ENCODE measurements at regions not wholly inside any gene's neighbourhood (a gene's known extent, or its start where the extent isn't known, plus 50 kb on each side); places are given as distances from the start of the nearest gene placed in this dataset.

GRCh38 chr4:166458756-166459155, 585.7 kb downstream of the TLL1 start:
- DNase-seq (ENCODE audit: low spot score) (no peak), FAIRE-seq (no peak), ATAC-seq (no peak)
- Histone ChIP-seq H3K9me3 (ENCODE audit: low read length) (peaks cover 5% of the 10 kb centered on the region; the same call in 1 of the 2 replicates), H3K4me1 (ENCODE audit: insufficient read depth, low read length) (no peaks in the 10 kb centered on the region), H3K79me2 (ENCODE audit: insufficient read depth, low read length) (no peaks in the 10 kb centered on the region), H3K36me3 (replicated peaks in 1 of 2; ENCODE audit: control insufficient read depth in 1 of 2, insufficient read depth in 2 of 2, low read length in 2 of 2) (no peaks in the 10 kb centered on the region), H3K9ac (ENCODE audit: insufficient read depth, low read depth, low read length) (no peak overlapping the region), H3K4me2 (ENCODE audit: low read depth, low read length) (no peak overlapping the region), H4K20me1 (ENCODE audit: insufficient read depth, low read length) (no peaks in the 10 kb centered on the region), H3K27ac (ENCODE audit: extremely low read length, insufficient read depth, low read length) (no peak overlapping the region), H3K27me3 (ENCODE audit: control insufficient read depth in 1 of 2, insufficient read depth in 2 of 2, low read length in 2 of 2) (no peaks in the 10 kb centered on the region), H2AFZ (ENCODE audit: low read length) (no peak overlapping the region), H3K4me3 (replicated peaks in 1 of 3; ENCODE audit: insufficient read depth in 1 of 3, low read depth in 2 of 3, low read length in 3 of 3) (no peak overlapping the region)
- no TSS peak for BruUV-seq (replicated peaks)
- intact Hi-C loops (cut with micrococcal nuclease; ENCODE audit: unreplicated experiment) (no loop called here), in situ Hi-C loops (cut with HindIII; ENCODE audit: extremely low pct_ligation_motif_present, low pct_unique_long_range_greater_than_20kb) (no loop called here)
- 67% methylated on average over 1 of the region's 1 CpG for WGBS (ENCODE audit: low lambda C conversion rate)
- POLR2A ChIA-PET = no interaction called here
- CTCF ChIA-PET (ENCODE audit: low intra/inter-chr PET ratio, low total read pairs) = no interaction called here
- TF ChIP-seq SP1 (IDR thresholded peaks at IDR 0.05) = no peak
- no peak for TF ChIP-seq SP1 (CRISPR knock-in tag; IDR thresholded peaks at IDR 0.05)
- no peak for TF ChIP-seq SAP130 (CRISPR knock-in tag; IDR thresholded peaks at IDR 0.05; ENCODE audit: low read depth)
- TF ChIP-seq ZNF839 (CRISPR knock-in tag; IDR thresholded peaks at IDR 0.05; ENCODE audit: borderline replicate concordance) = no peak
- no peak for TF ChIP-seq RAD21 (CRISPR knock-in tag; IDR thresholded peaks at IDR 0.05)
- no peak for TF ChIP-seq MXD3 (CRISPR knock-in tag; IDR thresholded peaks at IDR 0.05)
- no peak for TF ChIP-seq XRCC5 (optimal IDR thresholded peaks at IDR 0.05; ENCODE audit: low read length)
- no peak for TF ChIP-seq SALL1 (CRISPR knock-in tag; IDR thresholded peaks at IDR 0.05)
- TF ChIP-seq ZNF646 (CRISPR knock-in tag; IDR thresholded peaks at IDR 0.05) = no peak
- TF ChIP-seq ZNF670 (CRISPR knock-in tag; IDR thresholded peaks at IDR 0.05; ENCODE audit: borderline replicate concordance) = no peak
- no peak for TF ChIP-seq DR1 (CRISPR knock-in tag; IDR thresholded peaks at IDR 0.05)
- no peak for TF ChIP-seq ZNF17 (CRISPR knock-in tag; IDR thresholded peaks at IDR 0.05)
- no peak for TF ChIP-seq NFKBIZ (CRISPR knock-in tag; IDR thresholded peaks at IDR 0.05)
- TF ChIP-seq KLF13 (CRISPR knock-in tag; IDR thresholded peaks at IDR 0.05) = no peak
- TF ChIP-seq TFDP2 (CRISPR knock-in tag; IDR thresholded peaks at IDR 0.05) = no peak
- no peak for TF ChIP-seq ZNF674 (CRISPR knock-in tag; IDR thresholded peaks at IDR 0.05; ENCODE audit: low read depth)
- TF ChIP-seq ZNF879 (CRISPR knock-in tag; IDR thresholded peaks at IDR 0.05) = no peak
- no peak for TF ChIP-seq ZNF235 (CRISPR knock-in tag; IDR thresholded peaks at IDR 0.05; ENCODE audit: borderline replicate concordance)
- no peak for TF ChIP-seq ZNF644 (CRISPR knock-in tag; IDR thresholded peaks at IDR 0.05; ENCODE audit: low read depth)
